ENCODE measurements at regions not wholly inside any gene's neighbourhood (a gene's known extent, or its start where the extent isn't known, plus 50 kb on each side); places are given as distances from the start of the nearest gene placed in this dataset.
"Not testable (repeated sequence)": the region's sequence is repeated elsewhere in the genome, so short reads cannot be mapped to it uniquely, and the experiment has no call there.

GRCh38 chr9:91011891-91012290, 210.3 kb downstream of the SYK start:
- intact Hi-C loops (cut with DNase I): no loop called here
- no peak for ATAC-seq
- no peak for TF ChIP-seq CTCF (IDR thresholded peaks at IDR 0.05)
- no peak for TF ChIP-seq POLR2A (IDR thresholded peaks at IDR 0.05)
- no peaks in the 10 kb centered on the region for H3K36me3 ChIP-seq (replicated peaks in 1 of 2; ENCODE audit: insufficient read depth in 1 of 2, low read depth in 2 of 2)
- no peak for DNase-seq
- no peaks in the 10 kb centered on the region for H3K27me3 ChIP-seq
- no peaks in the 10 kb centered on the region for H3K4me1 ChIP-seq
- H3K4me3 ChIP-seq: no peak overlapping the region
- 51 to 53% methylated on average over 3 of the region's 3 CpGs for WGBS, 2 donors
- H3K27ac ChIP-seq: no peak overlapping the region
- H3K9me3 ChIP-seq: peaks cover 0 to 6% (median 0%) of the 10 kb centered on the region in 3 donors

GRCh38 chr9:91012933-91013841, 211.6 kb downstream of the SYK start:
- intact Hi-C loops (cut with DNase I): no loop called here
- ATAC-seq: no peak
- no peak overlapping the region for H3K27ac ChIP-seq
- H3K36me3 ChIP-seq (replicated peaks in 1 of 2; ENCODE audit: insufficient read depth in 1 of 2, low read depth in 2 of 2): no peaks in the 10 kb centered on the region
- H3K4me1 ChIP-seq: no peaks in the 10 kb centered on the region
- no peak overlapping the region for H3K4me3 ChIP-seq
- no peaks in the 10 kb centered on the region for H3K27me3 ChIP-seq
- TF ChIP-seq CTCF (IDR thresholded peaks at IDR 0.05): no peak
- no peak for TF ChIP-seq POLR2A (IDR thresholded peaks at IDR 0.05)
- DNase-seq: no peak
- 87 to 92% methylated on average over 6 of the region's 6 CpGs for WGBS, 2 donors
- H3K9me3 ChIP-seq: peaks cover 0 to 6% (median 0%) of the 10 kb centered on the region in 3 donors

GRCh38 chr9:91017245-91017644, 215.6 kb downstream of the SYK start:
- no peak overlapping the region for H3K27ac ChIP-seq
- intact Hi-C loops (cut with DNase I): no loop called here
- TF ChIP-seq CTCF (IDR thresholded peaks at IDR 0.05) (no peak), POLR2A (IDR thresholded peaks at IDR 0.05) (no peak)
- ATAC-seq: no peak
- no peak overlapping the region for H3K4me3 ChIP-seq
- no peaks in the 10 kb centered on the region for H3K27me3 ChIP-seq
- WGBS, 2 donors: 81 to 87% methylated on average over 6 of the region's 6 CpGs
- no peaks in the 10 kb centered on the region for H3K4me1 ChIP-seq
- no peaks in the 10 kb centered on the region for H3K36me3 ChIP-seq (replicated peaks in 1 of 2; ENCODE audit: insufficient read depth in 1 of 2, low read depth in 2 of 2)
- H3K9me3 ChIP-seq: peaks cover 0 to 6% (median 0%) of the 10 kb centered on the region in 3 donors
- no peak for DNase-seq

- H3K36me3 ChIP-seq (replicated peaks in 1 of 2; ENCODE audit: insufficient read depth in 1 of 2, low read depth in 2 of 2); H3K27ac ChIP-seq; ATAC-seq; H3K4me3 ChIP-seq; H3K27me3 ChIP-seq; H3K4me1 ChIP-seq; H3K9me3 ChIP-seq; DNase-seq: not testable (repeated sequence)
- 91 to 97% methylated on average over 1 of the region's 1 CpG for WGBS, 2 donors
- intact Hi-C loops (cut with DNase I): loop anchor here (10.0 kb wide), 1 partner anchor 415 kb away; no protein-coding TSS in a partner anchor
These were observed 218.3 kb downstream of the SYK start for GRCh38 chr9:91019871-91020270.

- intact Hi-C loops (cut with DNase I): loop anchor here (10.0 kb wide), 1 partner anchor 413 kb away; no protein-coding TSS in a partner anchor
- H3K27ac ChIP-seq; H3K4me3 ChIP-seq; DNase-seq; H3K4me1 ChIP-seq; H3K36me3 ChIP-seq (replicated peaks in 1 of 2; ENCODE audit: insufficient read depth in 1 of 2, low read depth in 2 of 2); ATAC-seq; H3K27me3 ChIP-seq; H3K9me3 ChIP-seq: not testable (repeated sequence)
These were observed 220.0 kb downstream of the SYK start for GRCh38 chr9:91021656-91022055.
